ENCODE measurements at regions not wholly inside any gene's neighbourhood (a gene's known extent, or its start where the extent isn't known, plus 50 kb on each side); places are given as distances from the start of the nearest gene placed in this dataset.

DNA sequence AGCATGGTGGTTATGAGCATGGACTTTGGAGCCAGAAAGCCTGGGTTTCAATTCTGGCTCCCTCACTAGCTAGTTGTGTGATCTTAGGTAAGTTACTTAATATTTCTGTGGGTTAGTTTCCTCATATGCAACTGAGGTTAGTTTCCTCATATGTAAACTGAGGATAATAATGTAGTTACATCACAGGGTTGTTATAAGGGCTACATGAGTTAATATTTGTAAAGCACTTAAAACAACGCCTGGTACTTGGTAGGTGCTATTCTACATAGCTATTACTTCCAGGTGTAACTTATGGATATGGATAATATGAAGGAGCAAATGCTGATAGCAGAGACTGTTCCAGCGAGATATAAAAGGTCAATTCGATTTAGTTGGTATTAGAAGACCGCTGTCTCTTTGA, 69.4 kb upstream of the POU5F2 start:
- no peak for TF ChIP-seq POLR2AphosphoS5 (IDR thresholded peaks at IDR 0.05)
- TF ChIP-seq, protein P1, sequence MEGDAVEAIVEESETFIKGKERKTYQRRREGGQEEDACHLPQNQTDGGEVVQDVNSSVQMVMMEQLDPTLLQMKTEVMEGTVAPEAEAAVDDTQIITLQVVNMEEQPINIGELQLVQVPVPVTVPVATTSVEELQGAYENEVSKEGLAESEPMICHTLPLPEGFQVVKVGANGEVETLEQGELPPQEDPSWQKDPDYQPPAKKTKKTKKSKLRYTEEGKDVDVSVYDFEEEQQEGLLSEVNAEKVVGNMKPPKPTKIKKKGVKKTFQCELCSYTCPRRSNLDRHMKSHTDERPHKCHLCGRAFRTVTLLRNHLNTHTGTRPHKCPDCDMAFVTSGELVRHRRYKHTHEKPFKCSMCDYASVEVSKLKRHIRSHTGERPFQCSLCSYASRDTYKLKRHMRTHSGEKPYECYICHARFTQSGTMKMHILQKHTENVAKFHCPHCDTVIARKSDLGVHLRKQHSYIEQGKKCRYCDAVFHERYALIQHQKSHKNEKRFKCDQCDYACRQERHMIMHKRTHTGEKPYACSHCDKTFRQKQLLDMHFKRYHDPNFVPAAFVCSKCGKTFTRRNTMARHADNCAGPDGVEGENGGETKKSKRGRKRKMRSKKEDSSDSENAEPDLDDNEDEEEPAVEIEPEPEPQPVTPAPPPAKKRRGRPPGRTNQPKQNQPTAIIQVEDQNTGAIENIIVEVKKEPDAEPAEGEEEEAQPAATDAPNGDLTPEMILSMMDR (IDR thresholded peaks at IDR 0.05), result no peak
